Activated effector memory CD4-positive, alpha-beta T cell treated with Interleukin-2 at 50 U/mL for 16 hours (primary cell): ENCODE measurements at regions not wholly inside any gene's neighbourhood (a gene's known extent, or its start where the extent isn't known, plus 50 kb on each side); places are given as distances from the start of the nearest gene placed in this dataset.

Experiments used
- DNase-seq: peaks from one replicate; pipeline ENCODE4 v3.0.0-alpha.2; 2020

DNA sequence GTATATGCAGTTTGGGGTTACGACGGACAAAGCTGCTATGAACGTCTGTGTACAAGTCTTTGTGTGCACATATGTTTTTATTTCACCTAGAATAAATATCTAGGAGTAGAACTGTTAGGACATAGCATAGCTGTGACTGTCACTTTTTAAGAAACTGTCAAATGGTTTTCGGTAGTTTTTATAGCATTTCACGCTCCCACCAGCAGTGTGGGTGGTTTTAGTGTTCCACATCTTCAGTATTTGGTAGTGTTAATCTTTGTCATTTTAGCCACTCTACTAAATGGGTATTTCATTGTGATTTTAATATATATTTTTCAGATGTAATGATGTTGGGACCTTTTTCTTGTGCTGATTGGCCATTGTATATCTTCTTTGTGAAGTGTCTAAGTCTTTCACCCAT is 109.1 kb upstream of the BCAT1 start:
- no peak for DNase-seq

- DNase-seq, result no peak
Measured at GRCh38 chr12:25056486-25057130, 107.7 kb upstream of the BCAT1 start.

- no peak for DNase-seq
Measured at GRCh38 chr12:25056011-25056410, 107.1 kb upstream of the BCAT1 start.

DNA sequence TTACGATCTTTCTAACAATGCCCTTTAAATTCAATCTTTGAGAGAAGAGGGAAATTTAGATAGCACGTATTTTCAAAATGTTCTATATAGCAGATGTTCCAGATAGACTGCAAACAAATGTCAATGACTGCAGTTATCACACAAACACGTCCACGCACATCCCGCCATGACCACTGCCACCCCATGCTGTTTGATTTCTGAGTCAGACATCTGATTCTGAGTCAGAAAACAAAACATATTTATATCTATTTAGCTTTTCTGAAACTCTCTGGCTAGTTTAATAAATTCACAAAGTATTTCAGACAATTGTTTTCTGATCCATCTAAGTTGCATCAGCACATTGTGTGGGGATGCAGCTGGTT is 105.9 kb upstream of the BCAT1 start:
- DNase-seq, result peak; percentile 21

DNA sequence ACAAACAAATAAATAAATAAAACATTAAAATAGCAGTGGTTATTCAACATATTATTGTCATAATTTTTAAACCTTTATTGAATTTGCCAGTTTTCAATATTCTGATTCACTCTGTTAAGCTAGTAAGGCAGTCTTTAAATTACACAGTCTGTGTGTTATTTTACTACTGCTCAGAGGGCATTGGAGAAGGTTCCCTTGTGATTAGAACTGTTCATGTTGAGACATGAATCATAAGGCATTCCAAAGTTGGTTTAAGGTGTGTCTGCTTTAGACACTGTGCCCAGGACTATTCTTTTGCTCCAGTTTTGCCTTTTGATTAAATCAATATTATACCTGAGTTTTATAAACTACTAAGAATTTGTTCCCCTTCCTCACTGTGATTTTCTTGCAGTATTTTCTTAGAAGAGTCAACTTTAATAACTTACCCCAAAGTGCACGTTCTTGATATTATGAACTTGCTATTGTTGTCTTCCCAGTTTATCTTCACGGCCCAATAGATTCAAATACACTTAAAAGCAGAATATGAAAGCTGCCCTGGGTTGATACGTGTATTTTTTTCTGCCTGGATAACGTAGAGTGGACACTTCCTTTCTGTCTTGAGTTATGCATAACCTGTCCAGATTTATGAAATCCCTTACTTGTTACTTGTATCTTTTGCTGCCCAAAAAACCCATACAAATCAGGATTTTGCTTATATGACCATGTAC is 105.3 kb upstream of the BCAT1 start:
- DNase-seq, result no peak

GRCh38 chr12:25052914-25053211 is 104.0 kb upstream of the BCAT1 start:
- no peak for DNase-seq

DNA sequence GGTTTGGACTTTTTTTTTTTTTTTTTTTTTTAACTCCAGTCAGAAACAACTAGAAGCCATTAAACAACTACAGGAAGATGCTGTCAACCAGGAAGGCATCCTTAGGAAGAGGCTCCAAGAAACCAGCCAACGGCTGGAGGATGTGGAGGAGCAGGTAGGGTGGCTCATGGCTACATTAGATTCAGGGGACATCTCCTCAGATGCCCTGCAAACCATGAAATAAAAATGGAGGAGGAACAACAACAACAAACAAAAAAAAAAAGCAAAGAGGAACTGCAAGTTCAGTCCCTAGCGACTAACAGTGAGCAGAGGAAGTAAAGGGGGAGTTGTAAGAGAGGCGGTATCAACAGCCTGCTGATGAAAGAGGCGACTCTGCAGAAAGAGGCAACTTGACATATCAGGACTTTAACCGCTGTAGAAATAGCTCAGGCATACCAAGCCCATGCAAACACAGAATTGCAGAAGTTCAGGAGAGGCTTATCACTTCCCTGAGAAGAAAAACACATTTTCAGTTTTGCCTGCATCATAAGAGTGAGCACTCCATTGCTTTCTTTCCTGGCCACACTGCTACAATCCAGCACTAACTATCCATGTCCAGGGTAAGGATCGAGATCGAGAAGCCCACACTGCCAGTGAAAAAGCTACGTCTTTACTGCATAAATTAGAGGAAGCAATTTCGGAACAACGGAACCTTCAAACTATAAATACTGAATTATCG is 103.5 kb upstream of the BCAT1 start:
- peak; percentile 53 for DNase-seq

DNA sequence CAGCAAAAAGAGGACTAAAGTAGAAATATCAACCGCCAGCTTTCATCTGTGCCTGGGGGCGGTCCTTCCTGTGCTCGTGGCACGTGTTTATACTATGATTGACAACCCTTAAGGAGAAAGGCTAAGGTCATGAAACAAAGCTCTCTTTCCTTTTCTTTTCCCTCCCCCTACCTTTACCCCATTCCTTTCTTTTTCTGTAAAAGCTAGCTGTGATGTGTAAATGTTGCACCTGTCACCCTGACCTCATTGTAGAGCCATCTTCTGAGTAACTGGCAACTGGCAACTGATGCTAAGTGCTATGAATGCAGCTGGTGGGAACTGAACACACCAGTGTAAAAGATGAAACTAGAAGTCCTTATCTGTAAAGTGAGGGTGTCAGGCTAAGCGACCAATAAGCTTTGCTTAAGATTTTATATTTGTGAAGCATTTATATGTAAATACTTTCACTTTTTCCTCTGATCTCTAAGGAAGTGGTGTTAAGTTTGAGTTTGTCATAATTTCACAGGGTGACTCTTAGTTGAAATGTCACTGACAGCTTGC is 102.8 kb upstream of the BCAT1 start:
- DNase-seq, result peak; percentile 23

DNA sequence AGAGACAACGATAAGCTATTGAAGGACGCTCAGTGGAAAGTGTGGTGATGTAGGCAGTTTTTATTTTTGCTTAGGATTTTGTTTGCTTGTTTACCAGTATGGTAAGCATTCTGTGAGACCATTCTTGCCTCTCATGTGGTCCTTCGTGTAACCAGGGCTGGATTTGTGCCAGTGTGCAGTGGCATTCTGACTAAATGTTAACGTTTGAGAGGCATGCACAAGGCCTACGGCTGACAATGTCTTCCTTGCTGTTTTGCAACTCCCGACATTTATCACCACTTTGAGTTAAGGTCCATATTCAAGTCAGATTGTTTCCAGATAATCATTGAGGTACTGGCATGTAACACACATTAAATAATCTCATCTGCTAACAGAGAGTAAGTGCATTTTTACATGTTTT is 102.3 kb upstream of the BCAT1 start:
- no peak for DNase-seq

DNA sequence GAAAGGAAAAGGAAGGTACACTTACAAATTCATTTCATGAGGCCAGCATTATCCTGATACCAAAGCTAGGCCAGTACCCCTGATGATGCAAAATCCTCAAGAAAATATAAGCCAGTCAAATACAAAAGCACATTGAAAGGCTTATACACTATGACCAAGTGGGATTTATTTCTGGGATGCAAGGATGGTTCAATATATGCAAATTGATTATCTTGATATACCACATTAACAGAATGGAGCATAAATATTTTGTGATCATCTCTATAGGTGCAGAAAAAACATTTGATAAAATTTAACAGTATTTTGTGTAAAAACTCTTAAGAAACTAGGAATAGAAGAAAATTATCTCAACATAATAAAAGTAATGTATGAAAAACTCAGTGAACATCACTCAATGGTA is 97.0 kb upstream of the BCAT1 start:
- DNase-seq, result no peak

DNA sequence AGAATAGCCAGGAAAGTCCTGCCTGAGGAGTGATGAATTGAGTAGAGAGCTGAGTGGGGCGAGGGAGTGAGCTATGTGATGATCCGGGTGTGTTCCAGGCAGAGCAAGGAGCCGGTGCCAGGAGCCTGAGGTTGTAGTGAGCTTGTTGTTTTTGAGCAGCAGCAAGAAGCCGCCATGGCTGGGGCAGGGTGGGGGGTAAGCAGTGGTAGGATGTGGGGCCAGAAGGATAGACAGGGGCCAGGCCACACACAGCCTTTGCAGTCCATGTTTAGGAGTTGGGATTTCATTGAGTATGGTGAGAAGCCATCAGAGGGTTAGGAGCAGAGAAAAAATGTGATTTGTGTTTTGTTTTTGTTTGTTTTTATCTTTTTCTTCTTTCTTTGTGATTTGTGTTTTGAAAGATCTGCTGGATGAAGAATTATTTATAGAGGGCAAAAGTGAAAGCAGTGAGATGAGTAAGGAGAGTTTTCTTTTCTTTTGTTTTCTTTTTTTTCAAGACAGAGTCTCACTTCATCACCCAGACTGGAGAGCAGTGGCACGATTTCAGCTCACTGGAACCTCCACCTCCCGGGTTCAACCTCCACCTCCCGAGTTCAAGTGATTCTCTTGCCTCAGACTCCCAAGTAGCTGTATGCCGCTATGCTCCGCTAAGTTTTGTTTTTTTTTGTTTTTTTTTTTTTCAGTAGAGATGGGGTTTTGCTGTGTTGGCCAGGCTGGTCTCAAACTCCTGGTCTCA is 92.3 kb upstream of the BCAT1 start:
- DNase-seq, result no peak

- DNase-seq, result no peak
Measured at GRCh38 chr12:25040593-25040992, 91.7 kb upstream of the BCAT1 start.

DNA sequence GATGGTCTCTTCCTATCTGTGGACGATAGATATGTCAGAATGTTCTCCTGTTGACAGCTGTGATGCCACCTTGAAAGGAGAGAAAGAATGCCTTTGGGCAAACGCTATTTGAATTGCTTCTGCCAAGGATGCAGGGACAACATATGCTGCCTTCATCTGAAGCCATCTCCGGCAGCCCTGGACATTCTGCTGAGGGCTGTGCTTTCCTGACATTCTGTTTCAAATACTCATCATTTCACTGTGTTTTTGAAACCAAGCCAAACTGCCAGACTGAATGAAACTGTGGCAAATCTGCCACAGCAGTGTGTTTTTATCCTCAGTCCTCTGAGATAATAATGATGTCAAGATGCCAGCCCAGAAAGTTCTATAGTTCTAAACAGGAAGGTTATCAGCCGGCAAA is 85.8 kb upstream of the BCAT1 start:
- no peak for DNase-seq

DNA sequence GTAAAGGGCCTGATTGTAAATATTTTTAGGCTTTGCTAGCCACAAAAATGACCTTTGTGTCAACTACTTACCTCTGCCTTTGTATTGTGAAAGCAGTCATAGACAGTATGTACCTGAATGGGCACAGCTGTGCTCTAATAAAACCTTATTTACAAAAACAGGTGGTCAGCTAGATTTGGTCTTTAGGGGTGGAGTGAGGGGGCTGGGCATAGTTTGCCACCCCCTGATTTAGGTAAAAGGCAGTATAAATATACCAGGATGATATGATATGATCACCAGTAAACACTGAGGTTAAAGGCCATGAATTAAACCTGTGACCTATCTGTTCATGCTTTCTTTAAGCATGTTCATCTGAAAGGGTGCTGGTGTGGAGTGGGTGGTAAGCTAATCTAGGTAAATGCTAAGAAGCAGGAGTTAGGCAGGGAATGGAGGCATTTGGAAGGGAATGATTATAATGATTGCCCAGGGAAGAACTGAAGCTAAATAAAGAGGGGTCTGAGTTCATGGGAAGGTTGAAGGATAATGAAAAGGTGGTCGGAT is 77.1 kb upstream of the BCAT1 start:
- DNase-seq, result no peak

DNA sequence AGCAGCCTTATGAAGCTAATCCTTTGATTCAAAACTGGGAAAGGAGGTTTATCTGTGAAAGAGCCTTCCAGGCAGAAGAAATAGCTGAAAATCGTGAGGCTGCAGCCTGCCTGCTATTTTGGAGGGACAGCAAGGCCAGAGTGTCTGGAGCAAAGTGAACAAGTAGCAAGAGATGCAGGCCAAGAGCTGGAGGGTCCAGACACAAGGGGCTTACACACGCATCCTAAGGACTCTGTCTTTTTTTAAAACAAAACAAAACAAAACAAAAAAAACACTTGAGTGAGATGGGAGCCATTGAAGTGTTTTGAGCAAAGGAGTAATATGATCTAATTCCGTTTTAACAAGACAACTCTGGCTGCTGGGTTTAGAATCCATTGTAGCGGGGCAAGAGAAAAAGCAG is 76.4 kb upstream of the BCAT1 start:
- DNase-seq, result no peak

- no peak for DNase-seq
Measured at GRCh38 chr12:25023808-25024207, 74.9 kb upstream of the BCAT1 start.

- no peak for DNase-seq
Measured at GRCh38 chr12:25020621-25021243, 71.8 kb upstream of the BCAT1 start.

- no peak for DNase-seq
Measured at GRCh38 chr12:25018146-25018545, 69.2 kb upstream of the BCAT1 start.

- no peak for DNase-seq
Measured at GRCh38 chr12:25017336-25017735, 68.4 kb upstream of the BCAT1 start.

GRCh38 chr12:25014961-25015360 is 66.1 kb upstream of the BCAT1 start:
- no peak for DNase-seq

DNA sequence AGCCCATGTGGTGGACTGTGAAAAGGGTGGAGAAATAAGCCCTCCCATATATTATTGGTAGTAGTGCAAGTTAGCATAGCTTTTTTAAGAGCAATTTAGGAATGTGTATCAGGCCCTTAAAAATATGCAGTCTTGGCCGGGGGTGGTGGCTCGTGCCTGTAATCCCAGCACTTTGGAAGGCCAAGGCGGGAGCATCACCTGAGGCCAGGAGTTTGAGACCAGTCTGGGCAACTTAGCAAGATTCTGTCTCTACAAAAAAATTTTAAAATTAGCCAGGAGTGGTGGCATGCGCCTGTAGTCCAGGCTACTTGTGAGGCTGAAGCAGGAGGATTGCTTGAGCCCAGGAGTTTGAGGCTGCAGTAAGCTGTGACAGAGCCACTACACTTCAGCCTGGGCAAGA is 64.2 kb upstream of the BCAT1 start:
- no peak for DNase-seq

GRCh38 chr12:25009496-25010092 is 60.7 kb upstream of the BCAT1 start:
- no peak for DNase-seq
